K562 (cell line): ENCODE measurements at regions not wholly inside any gene's neighbourhood (a gene's known extent, or its start where the extent isn't known, plus 50 kb on each side); places are given as distances from the start of the nearest gene placed in this dataset.

Experiments used
- ATAC-seq: fragments of 200-7000 bp; cut with Tn5 transposase; 3 replicates; pipeline ENCODE4 v1.9.1; 2020; ENCODE audit warnings: moderate library complexity
- BruUV-seq: library from RNA; stranded (reverse); fragments of 400-500 nt; replicated peaks from 2 replicates; lab custom pipeline; 2021; lab: Mats Ljungman, UMichigan
- CTCF ChIA-PET: fragments of 300-600 bp; formaldehyde crosslinking; extraction: SDS; loops from one replicate; lab custom pipeline; 2021; ENCODE audit warnings: low intra/inter-chr PET ratio; lab: Yijun Ruan, JAX
- POLR2A ChIA-PET: fragments of 300-600, 350-650 bp; sonication (Branson Sonifier 250); formaldehyde crosslinking; extraction: SDS; loops from one replicate; lab custom pipeline; 2021; ENCODE audit warnings: antibody characterized with exemption, inconsistent platforms; lab: Yijun Ruan, JAX
- DNase-seq, 4 experiments: peaks; one replicate each; pipeline versions ENCODE4 v3.0.0 to v3.0.0-alpha.2; 2011 to 2018; ENCODE audit warnings: low spot score in 3 of 4, mixed read lengths in 3 of 4; ENCODE audit errors: extremely low read depth in 1 of 4
- FAIRE-seq: peaks from 2 replicates; lab custom pipeline; 2011; peaks lifted over from hg19 to GRCh38; lab: Jason Lieb, UNC
- H2AFZ ChIP-seq: 2 replicates; pipeline ENCODE4 v1.6.0; 2011; ENCODE audit warnings: low read depth, low read length, control low read depth, inconsistent platforms
- H3K27ac ChIP-seq: fragments of 200-600 bp; 3 replicates; pipeline ENCODE4 v1.8.0; 2011; ENCODE audit warnings: low read depth, mild to moderate bottlenecking, control low read depth, inconsistent platforms, low read length, moderate library complexity, mixed read lengths; ENCODE audit errors: extremely low read depth
- H3K27me3 ChIP-seq, 2 experiments: fragments of 300-600 bp in 1 of 2; 2 replicates in 1 of 2; 3 replicates in 1 of 2; pipeline versions ENCODE4 v1.6.0 to v1.8.0; 2011; ENCODE audit warnings: inconsistent platforms in 2 of 2, low read length in 2 of 2, mild to moderate bottlenecking in 1 of 2, mixed read lengths in 1 of 2, moderate library complexity in 1 of 2; ENCODE audit not compliant: control insufficient read depth in 2 of 2, insufficient read depth in 2 of 2
- H3K36me3 ChIP-seq: fragments of 300-600 bp; 3 replicates; pipeline ENCODE4 v1.8.0; 2011; ENCODE audit warnings: mild to moderate bottlenecking, low read length, inconsistent platforms; ENCODE audit not compliant: control insufficient read depth, insufficient read depth
- H3K4me1 ChIP-seq, 2 experiments: fragments of 200-600 bp in 1 of 2; replicated peaks in 1 of 2; 2 replicates in 1 of 2; 3 replicates in 1 of 2; pipeline versions ENCODE4 v1.5.1 to v1.8.0; 2011; ENCODE audit warnings: inconsistent platforms in 2 of 2, low read length in 2 of 2, mild to moderate bottlenecking in 1 of 2, mixed read lengths in 1 of 2, moderate library complexity in 1 of 2; ENCODE audit not compliant: control insufficient read depth in 2 of 2, insufficient read depth in 2 of 2
- H3K4me2 ChIP-seq: 2 replicates; pipeline ENCODE4 v1.6.1; 2011; ENCODE audit warnings: low read length, control low read depth, inconsistent platforms, mixed read lengths; ENCODE audit not compliant: insufficient read depth
- H3K4me3 ChIP-seq: fragments of 200-600 bp; sonication (generic), shearing (Covaris generic); 2 replicates; pipeline ENCODE4 v1.5.1; 2016; ENCODE audit warnings: control low read depth, inconsistent platforms
- H3K79me2 ChIP-seq: fragments of 200-600 bp; 3 replicates; pipeline ENCODE4 v1.8.0; 2011; ENCODE audit warnings: low read length, inconsistent platforms; ENCODE audit not compliant: control insufficient read depth, insufficient read depth
- H3K9ac ChIP-seq, 2 experiments: 2 replicates each; pipeline versions ENCODE4 v1.6.0 to v1.6.1; 2011; ENCODE audit warnings: low read depth in 2 of 2, low read length in 2 of 2, control low read depth in 1 of 2, inconsistent platforms in 1 of 2, mild to moderate bottlenecking in 1 of 2, mixed read lengths in 1 of 2; ENCODE audit not compliant: insufficient read depth in 1 of 2
- H3K9me1 ChIP-seq: one replicate; pipeline ENCODE4 v1.6.0; 2011; ENCODE audit warnings: inconsistent platforms, mild to moderate bottlenecking, low read length, moderate library complexity; ENCODE audit not compliant: control insufficient read depth, insufficient read depth
- H3K9me3 ChIP-seq: replicated peaks from 2 replicates; pipeline ENCODE4 v1.5.1; 2011; ENCODE audit warnings: low read depth, low read length, inconsistent platforms; ENCODE audit not compliant: control insufficient read depth, insufficient read depth
- H4K20me1 ChIP-seq: replicated peaks from 2 replicates; pipeline ENCODE4 v1.6.1; 2011; ENCODE audit warnings: low read length, inconsistent platforms, mixed read lengths; ENCODE audit not compliant: control insufficient read depth, insufficient read depth
- FOXA3 ChIP-seq, 2 experiments: fragments of 450-650 bp in 1 of 2; sonication (generic) in 1 of 2; formaldehyde crosslinking; IDR thresholded peaks in 1 of 2; conservative IDR thresholded peaks in 1 of 2; 2 replicates each; pipeline versions ENCODE4 v1.4.0 to v1.8.0; 2020 to 2022; ENCODE audit warnings: mild to moderate bottlenecking in 2 of 2, missing genetic modification reagents in 1 of 2
- HNRNPUL1 ChIP-seq: fragments of 200-400 bp; formaldehyde crosslinking; IDR thresholded peaks from 2 replicates; pipeline ENCODE4 v1.6.1; 2017; ENCODE audit warnings: low read length
- JUND ChIP-seq, 2 experiments: IDR thresholded peaks; 2 replicates in 1 of 2; 3 replicates in 1 of 2; pipeline ENCODE4 v1.6.1; 2011; ENCODE audit warnings: borderline replicate concordance in 2 of 2, low read depth in 2 of 2, low read length in 2 of 2, improper control_type of control experiment in 1 of 2, missing biosample characterization in 1 of 2, missing genetic modification characterization in 1 of 2, missing genetic modification reagents in 1 of 2
- PTTG1 ChIP-seq: fragments of 450-650 bp; IDR thresholded peaks from 2 replicates; pipeline ENCODE4 v1.6.1; 2016; ENCODE audit warnings: low read depth, mild to moderate bottlenecking, missing genetic modification characterization, missing compliant biosample characterization
- WGBS: fragments of 100-300 bp; shearing (Covaris generic); methylation state at CpG from one replicate; pipeline ENCODE4 v1.1.6; 2016; ENCODE audit warnings: low coverage, mixed read lengths; ENCODE audit not compliant: insufficient coverage; ENCODE audit errors: missing lambda C conversion rate; 5-methylcytosine and 5-hydroxymethylcytosine counted together
- in situ Hi-C: fragments of 300-500 bp; cut with MboI; formaldehyde crosslinking; loops from 4 replicates; pipeline ENCODE4 v1.15.0; 2018; ENCODE audit warnings: inconsistent platforms, mixed read lengths
- intact Hi-C: fragments of 100-400 bp; cut with micrococcal nuclease; formaldehyde crosslinking; loops from 2 replicates; pipeline ENCODE4 v1.14.2; 2022
- TF ChIP-seq, protein P1 (sequence below): fragments of 150-350 bp; IDR thresholded peaks from 2 replicates; pipeline ENCODE4 v1.6.1; 2014; ENCODE audit warnings: low read depth, mild to moderate bottlenecking, low read length, borderline replicate concordance

DNA sequence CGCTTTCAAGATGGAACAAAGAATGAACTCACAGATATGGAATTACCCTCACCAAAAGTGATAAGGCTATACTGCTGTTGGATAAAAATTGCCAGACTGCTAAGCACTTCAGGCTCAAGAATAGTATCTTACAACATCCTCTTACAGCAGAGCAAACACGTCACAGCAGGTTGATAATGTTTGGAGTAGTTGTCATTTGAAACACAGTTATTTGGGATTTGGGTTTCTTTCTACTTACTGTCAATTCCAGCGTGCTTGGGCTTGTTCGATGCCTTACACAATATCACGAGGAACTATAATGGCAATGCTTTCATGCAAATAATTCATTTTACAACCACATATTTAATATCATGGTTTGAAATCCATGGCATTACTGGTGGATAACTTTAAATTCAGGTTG, 1223.7 kb upstream of the AGA start (continued):
- TF ChIP-seq PTTG1 (tag) (no peak), JUND (IDR thresholded peaks at IDR 0.05; ENCODE audit: borderline replicate concordance, low read depth, low read length) (no peak), JUND (tag; IDR thresholded peaks at IDR 0.05; ENCODE audit: borderline replicate concordance, low read depth, low read length) (no peak)
- TF ChIP-seq, all 486 proteins: peak for 0

DNA sequence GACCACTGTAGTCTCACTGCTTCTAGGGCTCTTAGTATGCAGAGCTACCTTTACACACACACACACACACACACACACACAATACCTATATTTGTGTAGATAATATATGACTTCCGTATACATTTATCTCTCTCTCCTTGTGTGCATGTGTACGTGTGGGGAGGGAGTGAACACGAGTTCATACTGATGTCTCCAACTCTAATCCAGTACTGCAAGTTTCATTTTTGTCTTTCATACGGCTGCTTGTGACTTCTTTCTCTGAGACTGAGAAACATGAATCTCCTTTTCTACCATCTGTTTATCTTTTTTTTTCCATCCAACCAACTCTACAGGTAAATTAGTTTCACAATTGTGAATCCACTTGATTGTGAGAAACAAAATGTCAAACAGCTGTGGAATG, 1229.5 kb upstream of the AGA start:
- POLR2A ChIA-PET = no interaction called here
- no peak overlapping the region for H2AFZ ChIP-seq
- no TSS peak for BruUV-seq
- no peak overlapping the region for H3K27ac ChIP-seq
- in situ Hi-C loops (no loop called here), intact Hi-C loops (no loop called here)
- no peaks in the 10 kb centered on the region for H3K27me3 ChIP-seq
- H3K9ac ChIP-seq = no peak overlapping the region
- FAIRE-seq (no peak), ATAC-seq (no peak), DNase-seq (no peak)
- no peaks in the 10 kb centered on the region for H3K9me1 ChIP-seq
- H4K20me1 ChIP-seq = no peaks in the 10 kb centered on the region
- no peaks in the 10 kb centered on the region; the same call in 1 of the 2 replicates for H3K9me3 ChIP-seq
- H3K79me2 ChIP-seq = no peaks in the 10 kb centered on the region
- H3K4me2 ChIP-seq = no peak overlapping the region
- CTCF ChIA-PET = no interaction called here
- 0% methylated on average over 4 of the region's 4 CpGs for WGBS
- no peaks in the 10 kb centered on the region for H3K4me1 ChIP-seq
- H3K4me3 ChIP-seq = no peak overlapping the region
- no peaks in the 10 kb centered on the region for H3K36me3 ChIP-seq
- TF ChIP-seq, protein P1, sequence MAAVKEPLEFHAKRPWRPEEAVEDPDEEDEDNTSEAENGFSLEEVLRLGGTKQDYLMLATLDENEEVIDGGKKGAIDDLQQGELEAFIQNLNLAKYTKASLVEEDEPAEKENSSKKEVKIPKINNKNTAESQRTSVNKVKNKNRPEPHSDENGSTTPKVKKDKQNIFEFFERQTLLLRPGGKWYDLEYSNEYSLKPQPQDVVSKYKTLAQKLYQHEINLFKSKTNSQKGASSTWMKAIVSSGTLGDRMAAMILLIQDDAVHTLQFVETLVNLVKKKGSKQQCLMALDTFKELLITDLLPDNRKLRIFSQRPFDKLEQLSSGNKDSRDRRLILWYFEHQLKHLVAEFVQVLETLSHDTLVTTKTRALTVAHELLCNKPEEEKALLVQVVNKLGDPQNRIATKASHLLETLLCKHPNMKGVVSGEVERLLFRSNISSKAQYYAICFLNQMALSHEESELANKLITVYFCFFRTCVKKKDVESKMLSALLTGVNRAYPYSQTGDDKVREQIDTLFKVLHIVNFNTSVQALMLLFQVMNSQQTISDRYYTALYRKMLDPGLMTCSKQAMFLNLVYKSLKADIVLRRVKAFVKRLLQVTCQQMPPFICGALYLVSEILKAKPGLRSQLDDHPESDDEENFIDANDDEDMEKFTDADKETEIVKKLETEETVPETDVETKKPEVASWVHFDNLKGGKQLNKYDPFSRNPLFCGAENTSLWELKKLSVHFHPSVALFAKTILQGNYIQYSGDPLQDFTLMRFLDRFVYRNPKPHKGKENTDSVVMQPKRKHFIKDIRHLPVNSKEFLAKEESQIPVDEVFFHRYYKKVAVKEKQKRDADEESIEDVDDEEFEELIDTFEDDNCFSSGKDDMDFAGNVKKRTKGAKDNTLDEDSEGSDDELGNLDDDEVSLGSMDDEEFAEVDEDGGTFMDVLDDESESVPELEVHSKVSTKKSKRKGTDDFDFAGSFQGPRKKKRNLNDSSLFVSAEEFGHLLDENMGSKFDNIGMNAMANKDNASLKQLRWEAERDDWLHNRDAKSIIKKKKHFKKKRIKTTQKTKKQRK = no peak
- no peak for TF ChIP-seq FOXA3 (CRISPR knock-in tag; conservative IDR thresholded peaks at IDR 0.05 in 1 of 2, IDR thresholded peaks at IDR 0.05 in 1 of 2)
- TF ChIP-seq HNRNPUL1 = no peak
- TF ChIP-seq, all 486 proteins: peak for 0
